ENCODE measurements at regions not wholly inside any gene's neighbourhood (a gene's known extent, or its start where the extent isn't known, plus 50 kb on each side); places are given as distances from the start of the nearest gene placed in this dataset.

DNA sequence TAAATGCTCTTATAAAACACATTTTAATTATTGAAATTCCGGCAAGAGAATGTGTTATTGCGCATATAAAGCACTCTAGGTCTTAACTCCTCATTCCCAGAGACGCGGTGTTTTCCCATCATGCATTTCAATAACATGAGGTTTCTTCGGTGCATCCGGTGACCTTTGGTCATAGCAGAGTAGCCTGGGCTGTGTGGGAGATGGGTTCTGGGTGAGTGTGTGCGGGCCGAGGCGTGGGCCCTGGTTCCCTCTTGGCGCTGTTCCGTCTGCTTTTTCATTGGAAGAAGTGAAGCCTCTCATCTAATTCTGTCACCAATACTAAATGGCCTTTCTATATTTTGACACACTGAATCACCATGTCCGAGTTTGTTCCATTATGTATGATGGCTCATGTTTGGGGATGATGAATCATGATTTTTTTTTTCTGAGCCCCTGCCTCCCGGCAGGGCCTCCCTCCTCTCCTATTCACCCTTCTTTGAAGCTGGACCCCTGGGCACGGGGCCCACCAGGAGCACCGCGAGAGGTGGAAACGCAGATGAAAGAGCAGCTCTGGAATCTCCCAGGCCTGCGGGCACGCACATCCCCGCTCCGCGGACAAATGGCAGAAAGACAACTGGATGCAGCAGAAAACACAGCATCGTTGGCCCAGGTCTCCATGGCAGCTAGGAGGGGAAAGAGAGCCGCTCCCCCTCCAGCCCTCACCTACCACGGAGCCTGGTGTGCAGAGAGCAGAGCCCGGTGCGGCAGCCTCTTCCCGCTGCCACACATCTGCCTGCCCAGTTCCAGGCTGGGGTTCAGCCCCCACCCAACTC lies 85.8 kb upstream of the HPCAL1 start:
- TF ChIP-seq, protein P1, sequence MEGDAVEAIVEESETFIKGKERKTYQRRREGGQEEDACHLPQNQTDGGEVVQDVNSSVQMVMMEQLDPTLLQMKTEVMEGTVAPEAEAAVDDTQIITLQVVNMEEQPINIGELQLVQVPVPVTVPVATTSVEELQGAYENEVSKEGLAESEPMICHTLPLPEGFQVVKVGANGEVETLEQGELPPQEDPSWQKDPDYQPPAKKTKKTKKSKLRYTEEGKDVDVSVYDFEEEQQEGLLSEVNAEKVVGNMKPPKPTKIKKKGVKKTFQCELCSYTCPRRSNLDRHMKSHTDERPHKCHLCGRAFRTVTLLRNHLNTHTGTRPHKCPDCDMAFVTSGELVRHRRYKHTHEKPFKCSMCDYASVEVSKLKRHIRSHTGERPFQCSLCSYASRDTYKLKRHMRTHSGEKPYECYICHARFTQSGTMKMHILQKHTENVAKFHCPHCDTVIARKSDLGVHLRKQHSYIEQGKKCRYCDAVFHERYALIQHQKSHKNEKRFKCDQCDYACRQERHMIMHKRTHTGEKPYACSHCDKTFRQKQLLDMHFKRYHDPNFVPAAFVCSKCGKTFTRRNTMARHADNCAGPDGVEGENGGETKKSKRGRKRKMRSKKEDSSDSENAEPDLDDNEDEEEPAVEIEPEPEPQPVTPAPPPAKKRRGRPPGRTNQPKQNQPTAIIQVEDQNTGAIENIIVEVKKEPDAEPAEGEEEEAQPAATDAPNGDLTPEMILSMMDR (IDR thresholded peaks at IDR 0.05) = no peak
- TF ChIP-seq POLR2A (IDR thresholded peaks at IDR 0.05) = no peak
